Neural progenitor cell (in vitro differentiated cells): ENCODE measurements at regions not wholly inside any gene's neighbourhood (a gene's known extent, or its start where the extent isn't known, plus 50 kb on each side); places are given as distances from the start of the nearest gene placed in this dataset.

ENCODE experiments used
- DNase-seq: peaks from one replicate; pipeline ENCODE4 v3.0.0-alpha.2; 2016; ENCODE audit warnings: low spot score
- H2AFZ ChIP-seq: fragments of 200-600 bp; sonication (generic); replicated peaks from 2 replicates; pipeline ENCODE4 v1.6.1; 2016; ENCODE audit warnings: antibody characterized with exemption
- H3F3A ChIP-seq: fragments of 200-600 bp; sonication (generic); 2 replicates; pipeline ENCODE4 v1.6.1; 2016; ENCODE audit warnings: antibody characterized with exemption, low read depth
- H3K27ac ChIP-seq: fragments of 200-600 bp; sonication (generic); 2 replicates; pipeline ENCODE4 v1.5.1; 2016; ENCODE audit warnings: mild to moderate bottlenecking
- H3K27me3 ChIP-seq: fragments of 200-600 bp; sonication (generic); 2 replicates; pipeline ENCODE4 v1.6.1; 2016; ENCODE audit warnings: mild to moderate bottlenecking, moderate library complexity
- H3K36me3 ChIP-seq: fragments of 200-600 bp; sonication (generic); 2 replicates; pipeline ENCODE4 v1.5.1; 2016
- H3K4me1 ChIP-seq: fragments of 200-600 bp; sonication (generic); 2 replicates; pipeline ENCODE4 v1.6.1; 2016; ENCODE audit warnings: mixed run types
- H3K4me2 ChIP-seq: fragments of 200-600 bp; sonication (generic); 2 replicates; pipeline ENCODE4 v1.6.1; 2016
- H3K4me3 ChIP-seq: fragments of 200-600 bp; sonication (generic); 2 replicates; pipeline ENCODE4 v1.5.1; 2016
- H3K79me2 ChIP-seq: fragments of 200-600 bp; sonication (generic); 2 replicates; pipeline ENCODE4 v1.6.1; 2016; ENCODE audit warnings: low read depth
- H3K9ac ChIP-seq: fragments of 200-600 bp; sonication (generic); 2 replicates; pipeline ENCODE4 v1.6.1; 2016
- H3K9me3 ChIP-seq: fragments of 200-600 bp; sonication (generic); 2 replicates; pipeline ENCODE4 v1.5.1; 2016; ENCODE audit warnings: low read depth
- H4K20me1 ChIP-seq: fragments of 200-600 bp; sonication (generic); 2 replicates; pipeline ENCODE4 v1.6.1; 2016; ENCODE audit warnings: low read depth
- H3K27ac Mint-ChIP-seq: 3 replicates; pipeline ENCODE4 v1.8.0; 2021; ENCODE audit warnings: mixed read lengths
- H3K27me3 Mint-ChIP-seq: 2 replicates; pipeline ENCODE4 v1.8.0; 2022; ENCODE audit warnings: low read depth, mild to moderate bottlenecking, inconsistent platforms, moderate library complexity, mixed read lengths; ENCODE audit not compliant: insufficient read depth
- H3K36me3 Mint-ChIP-seq: 3 replicates; pipeline ENCODE4 v1.8.0; 2021; ENCODE audit warnings: mixed read lengths
- H3K4me1 Mint-ChIP-seq: 3 replicates; pipeline ENCODE4 v1.8.0; 2021; ENCODE audit warnings: mixed read lengths
- H3K4me3 Mint-ChIP-seq: 3 replicates; pipeline ENCODE4 v1.8.0; 2021; ENCODE audit warnings: mild to moderate bottlenecking, moderate library complexity, mixed read lengths
- H3K9me3 Mint-ChIP-seq: 3 replicates; pipeline ENCODE4 v1.8.0; 2020; ENCODE audit warnings: mixed read lengths
- EZH2 ChIP-seq: fragments of 200-600 bp; sonication (generic); IDR thresholded peaks from 2 replicates; pipeline ENCODE4 v1.6.1; 2017; ENCODE audit warnings: antibody characterized with exemption, mild to moderate bottlenecking, moderate library complexity
- EZH2phosphoT487 ChIP-seq: fragments of 200-600 bp; sonication (generic); IDR thresholded peaks from 2 replicates; pipeline ENCODE4 v1.6.1; 2017; ENCODE audit warnings: antibody characterized with exemption
- TF ChIP-seq, protein P1 (sequence below): fragments of 200-600 bp; sonication (generic); IDR thresholded peaks from 2 replicates; pipeline ENCODE4 v1.5.1; 2017; ENCODE audit warnings: antibody characterized with exemption, mild to moderate bottlenecking

DNA sequence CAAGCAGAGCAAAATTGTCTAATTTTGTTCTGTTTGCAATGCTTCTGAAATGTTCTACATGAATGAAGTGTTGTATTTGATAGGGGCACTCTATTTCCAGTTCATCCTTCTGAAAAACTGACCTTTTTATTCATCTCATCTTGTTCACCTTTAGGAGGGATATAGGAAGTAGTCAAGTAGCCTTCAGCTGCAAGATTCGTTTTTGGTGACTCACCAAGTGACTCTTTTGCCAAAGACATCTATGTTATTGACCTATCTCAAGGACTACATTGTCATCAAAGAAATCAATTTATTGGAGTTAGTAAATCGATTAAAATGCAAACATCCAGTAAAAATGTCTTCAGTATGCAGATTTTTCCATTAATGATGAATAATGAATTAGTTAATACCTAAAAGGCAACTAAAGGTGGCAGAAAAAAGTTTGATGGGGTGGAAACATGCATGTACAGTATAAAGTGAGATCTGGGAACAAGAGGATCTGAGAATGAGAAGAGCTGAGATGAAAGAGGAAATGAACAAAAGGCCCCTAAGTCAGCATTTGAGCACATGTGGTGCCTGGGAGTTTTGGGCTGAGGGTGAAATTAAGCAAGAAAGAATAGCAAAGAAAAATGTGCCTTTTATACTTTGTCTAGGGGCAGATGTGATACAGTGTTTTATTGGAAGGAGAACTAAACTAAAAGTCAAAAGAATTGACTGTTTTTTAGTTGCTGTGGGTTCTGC lies 255.1 kb upstream of the LINC00305 start:
- H3K27ac Mint-ChIP-seq: no peak overlapping the region
- no peaks in the 10 kb centered on the region for H3K79me2 ChIP-seq
- DNase-seq: peak; percentile 5
- no peaks in the 10 kb centered on the region for H3K9me3 ChIP-seq
- no peaks in the 10 kb centered on the region for H4K20me1 ChIP-seq
- H3K4me3 ChIP-seq: no peak overlapping the region
- H3K4me1 Mint-ChIP-seq: peaks cover 7% of the 10 kb centered on the region
- H3K4me3 Mint-ChIP-seq: no peak overlapping the region
- no peaks in the 10 kb centered on the region for H3F3A ChIP-seq
- no peaks in the 10 kb centered on the region for H3K9me3 Mint-ChIP-seq
- no peak overlapping the region for H3K9ac ChIP-seq
- H3K36me3 Mint-ChIP-seq: no peaks in the 10 kb centered on the region
- H3K27ac ChIP-seq: no peak overlapping the region
- H3K27me3 Mint-ChIP-seq: no peaks in the 10 kb centered on the region
- no peak overlapping the region for H3K4me2 ChIP-seq
- no peaks in the 10 kb centered on the region for H3K27me3 ChIP-seq
- TF ChIP-seq EZH2phosphoT487: no peak
- no peak for TF ChIP-seq EZH2
- TF ChIP-seq, protein P1, sequence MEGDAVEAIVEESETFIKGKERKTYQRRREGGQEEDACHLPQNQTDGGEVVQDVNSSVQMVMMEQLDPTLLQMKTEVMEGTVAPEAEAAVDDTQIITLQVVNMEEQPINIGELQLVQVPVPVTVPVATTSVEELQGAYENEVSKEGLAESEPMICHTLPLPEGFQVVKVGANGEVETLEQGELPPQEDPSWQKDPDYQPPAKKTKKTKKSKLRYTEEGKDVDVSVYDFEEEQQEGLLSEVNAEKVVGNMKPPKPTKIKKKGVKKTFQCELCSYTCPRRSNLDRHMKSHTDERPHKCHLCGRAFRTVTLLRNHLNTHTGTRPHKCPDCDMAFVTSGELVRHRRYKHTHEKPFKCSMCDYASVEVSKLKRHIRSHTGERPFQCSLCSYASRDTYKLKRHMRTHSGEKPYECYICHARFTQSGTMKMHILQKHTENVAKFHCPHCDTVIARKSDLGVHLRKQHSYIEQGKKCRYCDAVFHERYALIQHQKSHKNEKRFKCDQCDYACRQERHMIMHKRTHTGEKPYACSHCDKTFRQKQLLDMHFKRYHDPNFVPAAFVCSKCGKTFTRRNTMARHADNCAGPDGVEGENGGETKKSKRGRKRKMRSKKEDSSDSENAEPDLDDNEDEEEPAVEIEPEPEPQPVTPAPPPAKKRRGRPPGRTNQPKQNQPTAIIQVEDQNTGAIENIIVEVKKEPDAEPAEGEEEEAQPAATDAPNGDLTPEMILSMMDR: no peak
- H2AFZ ChIP-seq: peak overlapping the region; percentile 78
- H3K36me3 ChIP-seq: no peaks in the 10 kb centered on the region
- peaks cover 3% of the 10 kb centered on the region for H3K4me1 ChIP-seq

DNA sequence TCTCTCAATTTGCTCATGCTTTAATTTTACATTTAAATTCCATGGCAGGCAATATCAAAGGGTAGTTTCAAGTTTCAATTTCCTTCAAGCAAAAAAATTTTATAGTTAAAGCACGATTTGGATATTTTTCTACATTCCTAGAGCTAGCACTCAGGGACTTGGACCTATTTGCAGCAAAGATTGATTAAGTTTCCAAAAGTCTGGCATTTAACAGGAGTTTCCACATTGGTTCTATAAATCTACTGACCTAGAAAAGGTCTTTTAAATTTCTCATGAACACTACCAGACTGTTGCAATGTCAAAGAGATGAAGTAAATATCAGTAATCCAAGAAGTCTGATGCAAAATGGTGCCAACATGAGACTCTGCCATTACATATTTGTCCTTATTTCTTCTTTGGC lies 253.7 kb upstream of the LINC00305 start:
- no peaks in the 10 kb centered on the region for H3K36me3 Mint-ChIP-seq
- H3K27me3 Mint-ChIP-seq: no peaks in the 10 kb centered on the region
- no peaks in the 10 kb centered on the region for H3F3A ChIP-seq
- no peak overlapping the region for H3K4me3 ChIP-seq
- no peak for TF ChIP-seq EZH2phosphoT487
- TF ChIP-seq, protein P1: no peak
- H4K20me1 ChIP-seq: no peaks in the 10 kb centered on the region
- H3K4me1 ChIP-seq: peaks cover 3% of the 10 kb centered on the region
- H3K4me2 ChIP-seq: no peak overlapping the region
- H3K9ac ChIP-seq: no peak overlapping the region
- no peaks in the 10 kb centered on the region for H3K9me3 ChIP-seq
- H3K27ac ChIP-seq: no peak overlapping the region
- DNase-seq: no peak
- H2AFZ ChIP-seq: no peak overlapping the region
- H3K4me1 Mint-ChIP-seq: peaks cover 7% of the 10 kb centered on the region
- no peak overlapping the region for H3K4me3 Mint-ChIP-seq
- H3K36me3 ChIP-seq: no peaks in the 10 kb centered on the region
- no peaks in the 10 kb centered on the region for H3K9me3 Mint-ChIP-seq
- H3K79me2 ChIP-seq: no peaks in the 10 kb centered on the region
- no peak overlapping the region for H3K27ac Mint-ChIP-seq
- H3K27me3 ChIP-seq: no peaks in the 10 kb centered on the region

DNA sequence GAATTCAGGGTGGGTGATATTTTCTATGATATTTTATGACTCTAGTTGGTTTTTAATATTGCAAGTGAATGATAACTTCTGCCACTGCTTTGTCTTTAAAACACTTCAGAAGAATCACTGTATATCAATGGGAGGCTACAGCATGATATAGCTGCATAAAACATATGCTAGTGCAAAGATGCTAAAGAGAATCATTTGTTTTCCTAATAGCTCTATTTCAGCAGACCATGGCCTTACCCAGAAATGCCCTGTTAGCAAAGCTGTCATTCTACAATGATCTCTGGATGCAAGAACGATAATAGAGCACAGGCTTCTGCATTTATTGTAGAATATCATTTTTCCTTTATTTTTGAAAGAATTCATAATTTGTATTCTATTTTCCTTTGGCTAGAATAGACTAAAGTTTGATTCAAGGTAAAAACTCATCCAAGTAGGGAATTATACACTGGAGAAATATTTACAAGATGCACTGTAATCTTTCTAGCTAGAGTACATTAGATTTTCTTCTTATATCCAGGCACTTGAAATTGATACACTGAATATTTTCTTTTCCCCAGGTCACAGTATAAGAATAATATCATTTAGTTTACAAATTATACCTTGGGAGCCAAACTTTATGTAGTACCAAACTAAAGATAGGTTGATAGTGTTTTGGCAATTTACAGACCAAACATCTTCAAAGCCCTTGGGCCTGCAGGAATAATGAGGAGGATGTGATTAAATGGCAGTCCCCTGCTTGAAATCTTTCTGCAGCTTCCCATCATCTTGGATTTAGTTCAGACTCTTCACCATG lies 252.6 kb upstream of the LINC00305 start:
- no peak overlapping the region for H3K4me3 Mint-ChIP-seq
- H3K4me1 Mint-ChIP-seq: peaks cover 7% of the 10 kb centered on the region
- Histone ChIP-seq H3K79me2 (no peaks in the 10 kb centered on the region), H3K27me3 (no peaks in the 10 kb centered on the region), H3K36me3 (no peaks in the 10 kb centered on the region), H3K9ac (no peak overlapping the region), H4K20me1 (no peaks in the 10 kb centered on the region), H3K4me2 (no peak overlapping the region), H3K9me3 (no peaks in the 10 kb centered on the region), H3F3A (no peaks in the 10 kb centered on the region), H3K4me1 (peaks cover 3% of the 10 kb centered on the region), H2AFZ (no peak overlapping the region), H3K4me3 (no peak overlapping the region), H3K27ac (no peak overlapping the region)
- no peaks in the 10 kb centered on the region for H3K27me3 Mint-ChIP-seq
- no peak for DNase-seq
- H3K9me3 Mint-ChIP-seq: no peaks in the 10 kb centered on the region
- no peak for TF ChIP-seq EZH2phosphoT487
- TF ChIP-seq, protein P1: no peak
- no peaks in the 10 kb centered on the region for H3K36me3 Mint-ChIP-seq
- H3K27ac Mint-ChIP-seq: no peak overlapping the region
